Neuronal stem cell (in vitro differentiated cells): ENCODE measurements at regions not wholly inside any gene's neighbourhood (a gene's known extent, or its start where the extent isn't known, plus 50 kb on each side); places are given as distances from the start of the nearest gene placed in this dataset.

ENCODE experiments used
- DNase-seq: peaks from one replicate; pipeline ENCODE4 v3.0.0-alpha.2; 2013; ENCODE audit warnings: low spot score
- H2AFZ ChIP-seq: one replicate; pipeline ENCODE4 v1.6.1; 2013; ENCODE audit warnings: mild to moderate bottlenecking, low read length, inconsistent platforms
- H2AK5ac ChIP-seq: 2 replicates; pipeline ENCODE4 v1.6.1; 2013; ENCODE audit warnings: low read depth, mild to moderate bottlenecking, inconsistent platforms, low read length, moderate library complexity, mixed read lengths
- H2BK120ac ChIP-seq: 2 replicates; pipeline ENCODE4 v1.6.1; 2013; ENCODE audit warnings: low read depth, mild to moderate bottlenecking, inconsistent platforms, low read length, moderate library complexity, mixed read lengths
- H2BK12ac ChIP-seq: one replicate; pipeline ENCODE4 v1.6.1; 2013; ENCODE audit warnings: low read length, inconsistent platforms
- H2BK15ac ChIP-seq: 2 replicates; pipeline ENCODE4 v1.6.1; 2013; ENCODE audit warnings: mild to moderate bottlenecking, low read length, inconsistent platforms, mixed read lengths
- H2BK5ac ChIP-seq: one replicate; pipeline ENCODE4 v1.6.1; 2013; ENCODE audit warnings: inconsistent platforms, mild to moderate bottlenecking, low read length, moderate library complexity
- H3K14ac ChIP-seq: one replicate; pipeline ENCODE4 v1.6.1; 2013; ENCODE audit warnings: low read length, inconsistent platforms
- H3K18ac ChIP-seq: 2 replicates; pipeline ENCODE4 v1.6.1; 2013; ENCODE audit warnings: low read length, inconsistent platforms
- H3K23ac ChIP-seq: 2 replicates; pipeline ENCODE4 v1.6.1; 2013; ENCODE audit warnings: low read depth, mild to moderate bottlenecking, mixed read lengths, low read length, inconsistent platforms; ENCODE audit not compliant: poor library complexity
- H3K27ac ChIP-seq: replicated peaks from 3 replicates; pipeline ENCODE4 v1.5.1; 2013; ENCODE audit warnings: low read length, inconsistent platforms
- H3K27me3 ChIP-seq, 3 experiments: 2 replicates each; pipeline ENCODE4 v1.6.1; 2013; ENCODE audit warnings: low read length in 3 of 3, mild to moderate bottlenecking in 2 of 3, inconsistent platforms in 1 of 3, low read depth in 1 of 3, mixed read lengths in 1 of 3, moderate library complexity in 1 of 3; ENCODE audit not compliant: control insufficient read depth in 3 of 3, insufficient read depth in 3 of 3
- H3K36me3 ChIP-seq, 2 donors: replicated peaks in 1 of 2; 2 replicates each; pipeline ENCODE4 v1.6.1; 2013; ENCODE audit warnings: low read length in 2 of 2; ENCODE audit not compliant: control insufficient read depth in 2 of 2, insufficient read depth in 2 of 2
- H3K4ac ChIP-seq: 2 replicates; pipeline ENCODE4 v1.6.1; 2013; ENCODE audit warnings: inconsistent platforms, mild to moderate bottlenecking, low read length, moderate library complexity
- H3K4me1 ChIP-seq, 2 donors: 1 replicate in 1 of 2; 2 replicates in 1 of 2; pipeline ENCODE4 v1.6.1; 2013; ENCODE audit warnings: low read length in 2 of 2, low read depth in 1 of 2; ENCODE audit not compliant: control insufficient read depth in 2 of 2, insufficient read depth in 1 of 2
- H3K4me2 ChIP-seq: one replicate; pipeline ENCODE4 v1.6.1; 2013; ENCODE audit warnings: mild to moderate bottlenecking, low read length, inconsistent platforms; ENCODE audit not compliant: insufficient read depth, poor library complexity, severe bottlenecking
- H3K4me3 ChIP-seq, 2 donors: 2 replicates each; pipeline ENCODE4 v1.5.1; 2013; ENCODE audit warnings: low read length in 2 of 2, mild to moderate bottlenecking in 2 of 2, inconsistent platforms in 1 of 2, moderate library complexity in 1 of 2
- H3K79me1 ChIP-seq: one replicate; pipeline ENCODE4 v1.6.1; 2013; ENCODE audit warnings: low read depth, mild to moderate bottlenecking, inconsistent platforms, low read length, moderate library complexity
- H3K9ac ChIP-seq: one replicate; pipeline ENCODE4 v1.6.1; 2013; ENCODE audit warnings: mild to moderate bottlenecking, low read depth, low read length, inconsistent platforms; ENCODE audit not compliant: poor library complexity
- H3K9me3 ChIP-seq, 2 donors: replicated peaks in 1 of 2; 2 replicates each; pipeline versions ENCODE3 to v1.6.1; 2013; ENCODE audit warnings: low read length in 2 of 2, mild to moderate bottlenecking in 2 of 2, inconsistent platforms in 1 of 2, low read depth in 1 of 2, mixed read lengths in 1 of 2, moderate library complexity in 1 of 2; ENCODE audit not compliant: control insufficient read depth in 2 of 2, insufficient read depth in 1 of 2
- H4K8ac ChIP-seq: one replicate; pipeline ENCODE4 v1.6.1; 2013; ENCODE audit warnings: low read depth, mild to moderate bottlenecking, inconsistent platforms, low read length, moderate library complexity
- H4K91ac ChIP-seq: one replicate; pipeline ENCODE4 v1.6.1; 2013; ENCODE audit warnings: low read length, low read depth, mild to moderate bottlenecking, inconsistent platforms; ENCODE audit not compliant: poor library complexity
- WGBS, 2 donors: extraction: QIAGEN DNeasy Blood & Tissue Kit; methylation state at CpG; one replicate each; pipeline ENCODE4 v1.1.7; 2013; ENCODE audit warnings: missing lambda C conversion rate in 2 of 2, mixed read lengths in 1 of 2; ENCODE audit not compliant: insufficient read length in 2 of 2, insufficient replicate concordance in 1 of 2; ENCODE audit errors: extremely low coverage in 2 of 2; 5-methylcytosine and 5-hydroxymethylcytosine counted together

DNA sequence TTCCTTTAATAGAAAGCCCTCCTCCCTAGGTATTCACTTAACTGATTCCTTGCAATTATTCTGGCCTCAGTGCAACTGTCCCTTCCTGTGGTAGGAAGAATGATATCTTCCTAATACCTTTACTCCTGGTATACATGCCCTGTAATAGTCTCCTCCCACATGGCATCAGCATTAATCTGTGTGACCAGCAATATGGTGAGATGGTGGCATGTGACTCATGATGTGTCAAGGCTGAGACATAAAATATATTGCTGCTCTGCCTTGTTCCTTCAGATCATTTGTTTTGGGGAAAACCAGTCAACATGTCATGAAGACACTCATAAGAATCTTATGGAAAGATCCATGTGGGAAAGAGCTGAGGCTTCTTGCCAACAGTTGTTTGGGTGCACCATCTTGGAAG, 149.1 kb upstream of the TRPM3 start:
- H4K8ac ChIP-seq: no peak overlapping the region
- H3K4me3 ChIP-seq: no peak overlapping the region
- H3K27ac ChIP-seq: no peak overlapping the region
- no peaks in the 10 kb centered on the region for H3K36me3 ChIP-seq
- no peak overlapping the region for H2BK12ac ChIP-seq
- H3K9me3 ChIP-seq: peaks cover 0 to 5% of the 10 kb centered on the region in 2 donors
- no peak overlapping the region for H3K4ac ChIP-seq
- H3K79me1 ChIP-seq: no peaks in the 10 kb centered on the region
- no peak overlapping the region for H2BK120ac ChIP-seq
- H2AFZ ChIP-seq: no peak overlapping the region
- no peaks in the 10 kb centered on the region for H3K27me3 ChIP-seq
- no peak overlapping the region for H3K4me2 ChIP-seq
- H3K18ac ChIP-seq: no peak overlapping the region
- H3K23ac ChIP-seq: no peak overlapping the region
- no peak overlapping the region for H2BK5ac ChIP-seq
- no peak for DNase-seq
- no peak overlapping the region for H3K14ac ChIP-seq
- no peak overlapping the region for H3K9ac ChIP-seq
- H3K4me1 ChIP-seq: peaks cover 7 to 46% of the 10 kb centered on the region in 2 donors
- H2AK5ac ChIP-seq: no peak overlapping the region
- no peak overlapping the region for H2BK15ac ChIP-seq
- no peak overlapping the region for H4K91ac ChIP-seq

DNA sequence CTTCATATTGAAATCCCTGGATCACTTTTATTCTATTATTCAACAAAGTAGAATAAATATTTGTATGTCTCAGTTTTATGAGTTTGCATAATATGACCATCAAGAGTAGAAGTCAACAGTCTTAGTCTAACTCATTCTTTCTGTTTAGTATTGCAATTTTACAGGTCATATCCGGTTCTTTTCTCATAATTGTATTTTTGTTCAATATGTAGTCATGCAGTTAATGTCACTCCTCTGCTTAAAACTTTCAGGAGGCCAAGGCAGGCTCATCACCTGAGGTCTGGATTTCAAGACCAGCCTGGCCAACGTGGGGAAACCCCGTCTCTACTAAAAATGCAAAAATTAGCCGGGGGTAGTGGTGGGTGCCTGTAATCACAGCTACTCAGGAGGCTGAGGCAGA, 148.4 kb upstream of the TRPM3 start:
- H3K27ac ChIP-seq: peak overlapping the region; percentile 60
- no peak overlapping the region for H2BK15ac ChIP-seq
- no peak overlapping the region for H4K8ac ChIP-seq
- WGBS, 2 donors: no CpG with 5 or more reads among the region's 4 CpGs
- H3K4me2 ChIP-seq: no peak overlapping the region
- no peak overlapping the region for H2BK5ac ChIP-seq
- H2AK5ac ChIP-seq: no peak overlapping the region
- H3K9me3 ChIP-seq: peaks cover 0 to 5% of the 10 kb centered on the region in 2 donors
- H2BK120ac ChIP-seq: no peak overlapping the region
- H2BK12ac ChIP-seq: no peak overlapping the region
- H3K4ac ChIP-seq: no peak overlapping the region
- H3K4me3 ChIP-seq: no peak overlapping the region
- no peak overlapping the region for H4K91ac ChIP-seq
- no peak for DNase-seq
- no peak overlapping the region for H2AFZ ChIP-seq
- no peak overlapping the region for H3K14ac ChIP-seq
- no peaks in the 10 kb centered on the region for H3K27me3 ChIP-seq
- no peak overlapping the region for H3K9ac ChIP-seq
- no peaks in the 10 kb centered on the region for H3K79me1 ChIP-seq
- no peak overlapping the region for H3K23ac ChIP-seq
- H3K4me1 ChIP-seq: peaks cover 7 to 44% of the 10 kb centered on the region in 2 donors
- no peaks in the 10 kb centered on the region for H3K36me3 ChIP-seq
- H3K18ac ChIP-seq: no peak overlapping the region

DNA sequence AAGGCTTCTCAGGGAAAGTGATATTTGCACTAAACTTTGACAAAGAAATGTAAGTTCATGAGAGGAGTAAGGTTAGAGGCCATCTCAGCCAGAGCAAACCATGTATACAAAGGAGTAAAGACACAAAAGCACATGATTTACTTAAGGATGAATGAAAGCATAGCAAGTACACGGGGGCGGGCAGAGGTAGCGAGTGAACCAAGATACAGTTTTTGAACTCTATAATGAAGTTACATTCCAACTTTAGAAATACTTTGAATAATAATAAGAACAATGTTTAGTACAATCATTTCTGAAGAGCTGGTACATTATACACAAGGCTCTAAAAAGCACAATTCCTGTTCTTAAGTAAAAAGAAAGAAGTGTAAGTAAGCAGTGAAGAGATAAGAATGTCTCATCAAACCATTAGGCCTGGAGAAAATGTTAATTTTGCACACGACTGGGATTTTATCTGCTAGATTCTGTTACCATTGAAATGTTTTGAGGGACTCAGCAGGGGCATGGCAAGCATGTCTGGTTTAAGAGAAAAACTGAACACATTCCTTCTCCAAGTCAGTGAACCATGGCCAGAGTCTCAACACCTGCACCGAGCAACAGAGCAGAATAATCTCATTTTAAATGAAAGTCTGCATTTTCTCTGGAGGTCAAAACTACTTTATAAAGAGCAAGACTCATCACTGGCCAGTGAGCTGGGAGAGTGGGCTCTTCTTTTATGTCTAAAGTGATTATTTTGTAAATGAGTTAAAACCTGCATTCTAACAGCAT, 147.6 kb upstream of the TRPM3 start:
- Histone ChIP-seq H3K27me3 (no peaks in the 10 kb centered on the region), H3K4me1 (peaks cover 5 to 36% of the 10 kb centered on the region in 2 donors), H2BK15ac (no peak overlapping the region), H4K91ac (no peak overlapping the region), H2BK5ac (no peak overlapping the region), H2AK5ac (no peak overlapping the region), H2BK12ac (no peak overlapping the region), H3K9me3 (peaks cover 0 to 5% of the 10 kb centered on the region in 2 donors), H2BK120ac (no peak overlapping the region), H4K8ac (no peak overlapping the region), H3K14ac (no peak overlapping the region), H3K4ac (no peak overlapping the region), H3K4me3 (no peak overlapping the region), H3K9ac (no peak overlapping the region), H2AFZ (no peak overlapping the region), H3K27ac (peak overlapping the region; percentile 66), H3K79me1 (no peaks in the 10 kb centered on the region), H3K18ac (no peak overlapping the region), H3K36me3 (no peaks in the 10 kb centered on the region), H3K4me2 (no peak overlapping the region), H3K23ac (no peak overlapping the region)
- DNase-seq: no peak
- WGBS, 2 donors: no CpG with 5 or more reads among the region's 5 CpGs

DNA sequence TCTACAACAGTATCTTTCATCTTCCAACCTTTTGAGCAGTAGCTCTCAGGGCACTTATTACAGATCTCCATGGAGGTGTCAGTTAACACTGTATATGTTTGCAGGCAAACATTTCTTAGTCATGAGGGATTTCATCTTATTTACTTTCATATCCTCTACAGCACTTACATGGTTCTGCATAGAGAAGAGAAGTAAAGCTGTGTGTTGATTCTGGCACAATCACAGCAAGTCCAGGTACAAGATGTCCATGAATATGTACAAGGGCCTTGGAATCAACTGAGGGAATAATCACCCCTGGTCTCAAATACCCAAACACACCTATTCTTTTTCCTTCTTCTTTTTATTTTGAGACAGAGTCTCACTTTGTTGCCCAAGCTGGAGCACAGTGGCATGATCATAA, 142.0 kb upstream of the TRPM3 start:
- Histone ChIP-seq H3K4ac (no peak overlapping the region), H2AFZ (no peak overlapping the region), H3K79me1 (no peaks in the 10 kb centered on the region), H3K9me3 (peaks cover 2 to 27% of the 10 kb centered on the region in 2 donors), H3K4me1 (peaks cover 0 to 6% of the 10 kb centered on the region in 2 donors), H3K4me2 (no peak overlapping the region), H2BK120ac (no peak overlapping the region), H3K4me3 (no peak overlapping the region), H3K36me3 (no peaks in the 10 kb centered on the region), H3K27ac (no peak overlapping the region), H4K8ac (no peak overlapping the region), H2BK15ac (no peak overlapping the region), H3K14ac (no peak overlapping the region), H3K9ac (no peak overlapping the region), H2AK5ac (no peak overlapping the region), H3K18ac (no peak overlapping the region), H2BK5ac (no peak overlapping the region), H3K27me3 (no peaks in the 10 kb centered on the region), H2BK12ac (no peak overlapping the region), H4K91ac (no peak overlapping the region), H3K23ac (no peak overlapping the region)
- DNase-seq: no peak
